ENCODE measurements at regions not wholly inside any gene's neighbourhood (a gene's known extent, or its start where the extent isn't known, plus 50 kb on each side); places are given as distances from the start of the nearest gene placed in this dataset.

DNA sequence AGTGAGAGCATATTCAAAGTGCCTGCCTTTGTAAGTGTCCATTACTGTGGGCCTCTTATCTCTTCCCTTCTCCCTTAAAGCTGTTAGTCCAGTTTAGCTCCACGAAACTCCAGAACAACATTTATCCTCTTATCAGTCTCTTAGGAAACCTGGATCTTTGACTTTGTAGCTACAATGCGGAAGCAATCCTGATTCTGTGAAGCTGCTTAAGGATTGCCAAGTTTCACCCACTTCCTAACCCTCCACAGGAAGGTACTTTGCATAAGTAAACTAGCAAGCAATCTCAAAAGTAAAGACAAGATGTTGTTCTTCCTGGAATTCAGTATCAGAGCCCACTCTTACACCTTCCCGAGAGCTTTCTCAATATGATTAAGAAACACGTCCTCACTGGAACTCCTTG is 164.9 kb upstream of the USP25 start:
- in situ Hi-C loops (cut with MboI; ENCODE audit: low sequenced_read_pairs), result no loop called here
- no peak for TF ChIP-seq CEBPB (IDR thresholded peaks at IDR 0.05; ENCODE audit: low read depth, low read length)
- no peak for TF ChIP-seq ELK1 (IDR thresholded peaks at IDR 0.05; ENCODE audit: borderline replicate concordance, low read depth, low read length)
- no peak for TF ChIP-seq SMC3 (IDR thresholded peaks at IDR 0.05; ENCODE audit: low read depth, low read length)
- TF ChIP-seq MAZ (IDR thresholded peaks at IDR 0.05; ENCODE audit: borderline replicate concordance, low read depth, low read length), result no peak

More for the DNA sequence above, 164.9 kb upstream of the USP25 start:
- Histone ChIP-seq H2AK5ac (ENCODE audit: low read depth, low read length) (no peak overlapping the region), H2AFZ (replicated peaks; ENCODE audit: low read length, poor library complexity) (no peak overlapping the region), H2BK5ac (ENCODE audit: low read depth, low read length, poor library complexity, severe bottlenecking) (no peak overlapping the region), H2BK15ac (ENCODE audit: low read depth, low read length) (no peak overlapping the region), H2BK120ac (ENCODE audit: low read depth, low read length) (no peak overlapping the region), H3K79me1 (ENCODE audit: low read depth in 1 of 2, low read length in 2 of 2) (no peaks in the 10 kb centered on the region), H3K4me2 (ENCODE audit: low read depth, low read length) (no peak overlapping the region), H2BK20ac (ENCODE audit: low read depth, low read length) (no peak overlapping the region), H3K9ac (ENCODE audit: low read depth, low read length) (no peak overlapping the region), H4K5ac (ENCODE audit: low read depth, low read length) (no peak overlapping the region), H4K8ac (ENCODE audit: low read depth in 2 of 2, low read length in 2 of 2) (no peak overlapping the region), H3K4ac (ENCODE audit: low read depth, low read length) (no peak overlapping the region), H3K18ac (ENCODE audit: low read depth, low read length) (no peak overlapping the region), H3K27me3 (ENCODE audit: control insufficient read depth, insufficient read depth, low read length) (no peaks in the 10 kb centered on the region; the same call in 1 of the 2 replicates), H3K14ac (replicated peaks; ENCODE audit: low read depth, low read length) (no peak overlapping the region), H3K56ac (ENCODE audit: extremely low read depth, insufficient read depth, low read length) (no peak overlapping the region), H4K91ac (ENCODE audit: insufficient read depth, low read depth, low read length) (no peak overlapping the region), H3K27ac (ENCODE audit: insufficient read depth, low read length) (no peak overlapping the region), H3K4me1 (ENCODE audit: control insufficient read depth, insufficient read depth, low read length) (no peaks in the 10 kb centered on the region), H4K20me1 (ENCODE audit: insufficient read depth, low read length) (no peaks in the 10 kb centered on the region), H2AK9ac (replicated peaks; ENCODE audit: low read depth, low read length, poor library complexity) (no peak overlapping the region), H3K4me3 (ENCODE audit: insufficient read depth, low read depth, low read length) (no peak overlapping the region), H3K36me3 (ENCODE audit: control insufficient read depth, insufficient read depth, low read length) (no peaks in the 10 kb centered on the region), H3K23ac (ENCODE audit: low read depth, low read length) (no peak overlapping the region), H3K9me3 (ENCODE audit: control insufficient read depth, insufficient read depth, low read length) (no peaks in the 10 kb centered on the region), H3K9me1 (ENCODE audit: insufficient read depth, low read length) (no peaks in the 10 kb centered on the region)
- BruUV-seq (replicated peaks), result no TSS peak
- dilution Hi-C loops (cut with HindIII; ENCODE audit: low sequenced_read_pairs, unreplicated experiment) (no loop called here), intact Hi-C loops (cut with micrococcal nuclease) (no loop called here)
- ATAC-seq (ENCODE audit: low read depth) (no peak), DNase-seq (no peak)
- ChIA-PET CTCF (no interaction called here), POLR2A (ENCODE audit: unreplicated experiment) (no interaction called here)
- whole genome bisulfite sequencing, 2 experiments (ENCODE audit: extremely low coverage in 2 of 2, insufficient read length in 1 of 2), result no CpG with 5 or more reads among the region's 4 CpGs

Measured in IMR-90 (cell line).